Suprapubic skin (tissue), 4 donors: ENCODE measurements at regions not wholly inside any gene's neighbourhood (a gene's known extent, or its start where the extent isn't known, plus 50 kb on each side); places are given as distances from the start of the nearest gene placed in this dataset.
"Not testable (repeated sequence)": the region's sequence is repeated elsewhere in the genome, so short reads cannot be mapped to it uniquely, and the experiment has no call there.

Experiments used
- DNase-seq, 2 donors: peaks; one replicate each; pipeline ENCODE4 v3.0.0-alpha.2; 2019; ENCODE audit warnings: low spot score in 2 of 2
- H3K27ac ChIP-seq: fragments of 200-600 bp; sonication (generic); one replicate; pipeline ENCODE4 v1.5.1; 2019
- H3K27me3 ChIP-seq: fragments of 200-600 bp; sonication (generic); one replicate; pipeline ENCODE4 v1.5.1; 2019
- H3K36me3 ChIP-seq: fragments of 200-600 bp; sonication (generic); one replicate; pipeline ENCODE4 v1.5.1; 2019
- H3K4me1 ChIP-seq: fragments of 200-600 bp; sonication (generic); one replicate; pipeline ENCODE4 v1.5.1; 2019
- H3K4me3 ChIP-seq: fragments of 200-600 bp; sonication (generic); one replicate; pipeline ENCODE4 v1.5.1; 2019; ENCODE audit warnings: mild to moderate bottlenecking
- H3K9me3 ChIP-seq: fragments of 200-600 bp; sonication (generic); one replicate; pipeline ENCODE4 v1.5.1; 2019
- EP300 ChIP-seq: sonication (generic); formaldehyde crosslinking; IDR thresholded peaks from one replicate; pipeline ENCODE4 v1.6.1; 2017; ENCODE audit warnings: antibody characterized with exemption
- POLR2A ChIP-seq, 2 donors: fragments of 450-650 bp; IDR thresholded peaks; one replicate each; pipeline ENCODE4 v1.6.1; 2017; ENCODE audit warnings: antibody characterized with exemption in 2 of 2, mild to moderate bottlenecking in 2 of 2, moderate library complexity in 2 of 2
- POLR2AphosphoS5 ChIP-seq, 3 donors: sonication (generic); formaldehyde crosslinking; IDR thresholded peaks; one replicate each; pipeline ENCODE4 v1.6.1; 2017; ENCODE audit warnings: antibody characterized with exemption in 3 of 3
- WGBS: methylation state at CpG from one replicate; pipeline ENCODE4 v1.1.5; 2018; 5-methylcytosine and 5-hydroxymethylcytosine counted together
- TF ChIP-seq, protein P1 (sequence below), 2 donors: fragments of 200-600 bp in 1 of 2; fragments of 450-650 bp in 1 of 2; sonication (generic) in 1 of 2; IDR thresholded peaks; one replicate each; pipeline ENCODE4 v1.5.1; 2016 to 2019; ENCODE audit warnings: antibody characterized with exemption in 2 of 2, mild to moderate bottlenecking in 1 of 2, moderate library complexity in 1 of 2

DNA sequence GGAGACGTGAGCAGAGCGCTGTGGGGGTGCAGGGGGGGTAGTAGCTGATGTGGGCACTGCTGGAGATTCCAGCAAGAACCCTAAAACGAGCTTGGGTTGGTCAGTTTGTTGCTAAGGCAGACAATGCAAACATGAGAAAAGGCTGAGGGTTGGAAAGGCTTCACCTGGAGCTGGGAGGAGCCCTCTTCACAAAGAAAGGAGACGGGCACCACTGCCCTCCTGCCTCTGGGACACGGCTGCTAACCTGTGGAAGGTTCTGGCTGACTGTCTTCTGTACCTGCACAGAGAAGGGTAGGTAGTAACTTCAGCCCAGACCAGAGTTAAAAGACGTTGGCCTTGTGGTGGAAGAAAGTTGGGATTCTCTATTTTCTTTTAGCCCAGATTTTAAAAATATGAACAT lies 108.7 kb downstream of the SUCLA2 start:
- WGBS: 75% methylated on average over 6 of the region's 6 CpGs
- no peak for DNase-seq

DNA sequence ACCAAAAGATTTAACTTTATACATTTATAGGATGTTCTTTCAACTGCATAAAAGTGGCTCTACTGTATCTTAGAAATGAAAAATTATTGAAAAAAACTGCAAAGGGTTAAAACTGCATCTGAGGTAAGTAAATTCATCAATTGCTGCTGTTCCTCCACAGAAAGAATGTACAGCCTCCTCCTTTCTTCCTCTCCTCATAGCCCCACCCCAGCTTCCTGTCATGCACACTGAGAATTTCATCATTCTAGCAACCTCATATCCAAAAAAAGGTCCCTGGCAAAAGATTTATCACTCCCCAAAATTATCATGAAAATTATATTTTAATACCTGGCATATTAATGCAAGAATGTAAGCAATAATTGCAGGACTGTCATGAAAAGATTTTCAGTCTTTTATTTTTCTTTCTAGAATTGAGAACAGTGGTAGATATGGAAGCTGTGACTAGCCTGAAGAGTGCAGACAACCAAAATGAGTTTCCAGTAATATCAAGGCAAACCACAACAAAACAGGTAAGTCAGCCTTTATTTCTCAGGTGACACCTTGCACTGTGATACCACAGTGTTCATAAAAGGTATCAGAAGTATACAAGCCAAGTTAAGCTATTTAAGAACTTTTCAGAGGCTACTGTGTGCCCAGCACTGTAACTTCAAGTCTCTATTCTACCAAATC lies 110.8 kb downstream of the SUCLA2 start:
- no peak overlapping the region for H3K27ac ChIP-seq
- no peaks in the 10 kb centered on the region for H3K36me3 ChIP-seq
- H3K27me3 ChIP-seq: no peaks in the 10 kb centered on the region
- DNase-seq: no peak
- TF ChIP-seq, protein P1, sequence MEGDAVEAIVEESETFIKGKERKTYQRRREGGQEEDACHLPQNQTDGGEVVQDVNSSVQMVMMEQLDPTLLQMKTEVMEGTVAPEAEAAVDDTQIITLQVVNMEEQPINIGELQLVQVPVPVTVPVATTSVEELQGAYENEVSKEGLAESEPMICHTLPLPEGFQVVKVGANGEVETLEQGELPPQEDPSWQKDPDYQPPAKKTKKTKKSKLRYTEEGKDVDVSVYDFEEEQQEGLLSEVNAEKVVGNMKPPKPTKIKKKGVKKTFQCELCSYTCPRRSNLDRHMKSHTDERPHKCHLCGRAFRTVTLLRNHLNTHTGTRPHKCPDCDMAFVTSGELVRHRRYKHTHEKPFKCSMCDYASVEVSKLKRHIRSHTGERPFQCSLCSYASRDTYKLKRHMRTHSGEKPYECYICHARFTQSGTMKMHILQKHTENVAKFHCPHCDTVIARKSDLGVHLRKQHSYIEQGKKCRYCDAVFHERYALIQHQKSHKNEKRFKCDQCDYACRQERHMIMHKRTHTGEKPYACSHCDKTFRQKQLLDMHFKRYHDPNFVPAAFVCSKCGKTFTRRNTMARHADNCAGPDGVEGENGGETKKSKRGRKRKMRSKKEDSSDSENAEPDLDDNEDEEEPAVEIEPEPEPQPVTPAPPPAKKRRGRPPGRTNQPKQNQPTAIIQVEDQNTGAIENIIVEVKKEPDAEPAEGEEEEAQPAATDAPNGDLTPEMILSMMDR (IDR thresholded peaks at IDR 0.05): no peak
- TF ChIP-seq POLR2A (IDR thresholded peaks at IDR 0.05) (no peak), POLR2AphosphoS5 (IDR thresholded peaks at IDR 0.05) (no peak), EP300 (no peak)
- no peaks in the 10 kb centered on the region for H3K9me3 ChIP-seq
- no peaks in the 10 kb centered on the region for H3K4me1 ChIP-seq
- no peak overlapping the region for H3K4me3 ChIP-seq

More for the DNA sequence above, 108.7 kb downstream of the SUCLA2 start:
- Histone ChIP-seq H3K4me3 (no peak overlapping the region), H3K27ac (no peak overlapping the region), H3K36me3 (no peaks in the 10 kb centered on the region), H3K9me3 (no peaks in the 10 kb centered on the region), H3K27me3 (no peaks in the 10 kb centered on the region), H3K4me1 (no peaks in the 10 kb centered on the region)
- TF ChIP-seq POLR2A (IDR thresholded peaks at IDR 0.05): no peak
- TF ChIP-seq, protein P1 (IDR thresholded peaks at IDR 0.05): no peak
- no peak for TF ChIP-seq EP300
- TF ChIP-seq POLR2AphosphoS5 (IDR thresholded peaks at IDR 0.05): no peak

DNA sequence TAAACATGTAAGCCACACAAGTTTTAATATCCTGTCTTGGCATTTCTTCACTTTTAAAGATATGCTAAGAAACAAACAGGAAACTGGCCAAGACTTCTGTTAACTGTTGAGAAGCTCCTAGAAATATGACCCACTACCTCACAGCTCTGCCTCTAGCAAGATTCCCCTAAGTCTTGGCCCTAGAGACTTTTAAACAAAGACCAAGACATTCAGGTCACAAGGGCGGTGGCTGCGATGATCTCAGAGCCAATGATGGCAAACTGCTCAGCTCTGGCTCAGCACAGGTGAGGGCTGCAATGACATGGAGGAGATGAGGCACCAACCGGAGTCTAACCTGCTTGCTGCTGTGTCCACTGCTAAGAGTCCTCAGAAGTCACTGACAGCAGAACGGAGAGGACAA lies 114.8 kb downstream of the SUCLA2 start:
- Histone ChIP-seq H3K4me1 (no peaks in the 10 kb centered on the region), H3K4me3 (no peak overlapping the region), H3K27ac (no peak overlapping the region), H3K27me3 (no peaks in the 10 kb centered on the region), H3K36me3 (no peaks in the 10 kb centered on the region), H3K9me3 (no peaks in the 10 kb centered on the region)
- WGBS: 93% methylated on average over 3 of the region's 4 CpGs
- TF ChIP-seq EP300 (no peak), POLR2AphosphoS5 (IDR thresholded peaks at IDR 0.05) (no peak)
- DNase-seq: no peak

DNA sequence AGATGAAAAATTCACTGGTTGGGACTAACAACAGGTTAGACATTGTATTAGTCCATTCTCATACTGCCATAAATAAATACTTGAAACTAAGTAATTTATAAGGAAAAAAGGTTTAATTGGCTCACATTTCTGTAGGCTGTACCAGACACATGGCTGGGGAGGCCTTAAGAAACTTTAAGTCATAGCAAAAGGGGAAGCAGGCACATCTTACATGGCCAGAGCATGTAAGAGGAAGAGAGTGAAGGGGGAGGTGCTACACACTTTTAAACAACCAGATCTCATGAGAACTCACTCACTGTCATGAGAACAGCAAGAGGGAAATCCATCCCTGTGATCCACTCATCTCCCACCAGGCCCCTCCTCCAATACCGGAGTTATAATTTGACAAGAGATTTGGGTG lies 125.9 kb downstream of the SUCLA2 start:
- H3K36me3 ChIP-seq: no peaks in the 10 kb centered on the region
- no peak for DNase-seq
- whole genome bisulfite sequencing: 96% methylated on average over 1 of the region's 1 CpG
- no peak overlapping the region for H3K4me3 ChIP-seq
- TF ChIP-seq POLR2A (IDR thresholded peaks at IDR 0.05): no peak
- no peak for TF ChIP-seq POLR2AphosphoS5 (IDR thresholded peaks at IDR 0.05)
- TF ChIP-seq EP300: no peak
- TF ChIP-seq, protein P1 (IDR thresholded peaks at IDR 0.05): no peak
- no peaks in the 10 kb centered on the region for H3K4me1 ChIP-seq
- peaks cover 10% of the 10 kb centered on the region for H3K9me3 ChIP-seq
- no peaks in the 10 kb centered on the region for H3K27me3 ChIP-seq
- no peak overlapping the region for H3K27ac ChIP-seq

DNA sequence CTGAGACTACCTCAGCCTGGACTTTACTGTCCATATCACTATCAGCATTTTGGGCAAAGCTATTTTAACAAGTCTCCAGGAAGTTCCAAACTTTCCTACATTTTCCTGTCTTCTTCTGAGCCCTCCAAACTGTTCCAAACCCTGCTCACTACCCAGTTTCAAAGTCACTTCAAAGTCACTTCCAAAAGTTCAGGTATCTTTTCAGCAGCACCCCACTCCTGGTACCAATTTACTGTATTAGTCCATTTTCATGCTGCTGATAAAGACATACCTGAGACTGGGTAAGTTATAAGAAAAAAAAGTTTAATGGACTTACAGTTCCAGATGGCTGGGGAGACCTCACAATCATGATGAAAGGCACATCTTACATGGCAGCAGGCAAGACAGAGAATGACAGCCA lies 127.1 kb downstream of the SUCLA2 start:
- H3K27me3 ChIP-seq, H3K4me1 ChIP-seq, H3K4me3 ChIP-seq, H3K27ac ChIP-seq, DNase-seq, H3K36me3 ChIP-seq: not testable (repeated sequence)
- peaks cover 10% of the 10 kb centered on the region for H3K9me3 ChIP-seq

DNA sequence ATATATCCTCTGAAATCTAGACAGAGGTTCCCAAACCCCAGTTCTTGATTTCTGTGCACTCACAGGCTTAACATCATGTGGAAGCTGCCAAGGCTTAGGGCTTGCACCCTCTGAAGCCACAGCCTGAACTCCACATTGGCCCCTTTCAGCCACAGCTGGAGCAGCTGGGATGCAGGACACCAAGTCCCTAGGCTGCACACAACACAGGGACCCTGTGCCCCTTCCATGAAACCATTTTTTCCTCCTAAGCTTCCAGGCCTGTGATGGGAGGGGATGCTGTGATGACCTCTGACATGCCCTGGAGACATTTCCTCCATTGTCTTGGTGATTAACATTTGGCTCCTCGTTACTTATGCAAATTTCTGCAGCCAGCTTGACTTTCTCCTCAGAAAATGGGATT lies 127.8 kb downstream of the SUCLA2 start:
- 59% methylated on average over 1 of the region's 1 CpG for WGBS
- H3K4me1 ChIP-seq, H3K4me3 ChIP-seq, H3K36me3 ChIP-seq, DNase-seq, H3K27ac ChIP-seq, H3K27me3 ChIP-seq: not testable (repeated sequence)
- peaks cover 10% of the 10 kb centered on the region for H3K9me3 ChIP-seq

DNA sequence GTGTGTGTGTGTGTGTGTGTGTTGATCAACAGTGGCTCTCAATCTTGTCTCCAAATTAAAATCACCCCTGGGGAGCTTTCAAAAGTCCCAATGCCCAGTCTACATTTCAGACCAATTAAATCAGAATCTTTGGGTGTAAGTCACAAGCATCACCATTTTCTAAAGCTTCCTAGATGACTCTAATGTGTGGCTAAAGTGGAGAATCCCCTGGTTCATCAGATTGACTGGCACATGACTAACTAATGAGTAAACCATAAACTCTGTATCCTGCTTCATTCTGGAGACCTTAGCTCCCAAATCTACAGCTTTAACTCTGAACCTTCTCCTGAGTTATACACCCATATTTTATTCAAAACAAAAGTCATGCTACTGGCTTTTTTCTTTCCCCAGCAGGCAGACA lies 131.3 kb downstream of the SUCLA2 start:
- Histone ChIP-seq H3K27me3 (no peaks in the 10 kb centered on the region), H3K9me3 (peaks cover 7% of the 10 kb centered on the region), H3K4me3 (no peak overlapping the region), H3K4me1 (no peaks in the 10 kb centered on the region), H3K27ac (no peak overlapping the region), H3K36me3 (no peaks in the 10 kb centered on the region)
- TF ChIP-seq, protein P1 (IDR thresholded peaks at IDR 0.05): no peak
- TF ChIP-seq POLR2A (IDR thresholded peaks at IDR 0.05) (no peak), EP300 (no peak), POLR2AphosphoS5 (IDR thresholded peaks at IDR 0.05) (no peak)
- no peak for DNase-seq
